ENCODE measurements at regions not wholly inside any gene's neighbourhood (a gene's known extent, or its start where the extent isn't known, plus 50 kb on each side); places are given as distances from the start of the nearest gene placed in this dataset.

DNA sequence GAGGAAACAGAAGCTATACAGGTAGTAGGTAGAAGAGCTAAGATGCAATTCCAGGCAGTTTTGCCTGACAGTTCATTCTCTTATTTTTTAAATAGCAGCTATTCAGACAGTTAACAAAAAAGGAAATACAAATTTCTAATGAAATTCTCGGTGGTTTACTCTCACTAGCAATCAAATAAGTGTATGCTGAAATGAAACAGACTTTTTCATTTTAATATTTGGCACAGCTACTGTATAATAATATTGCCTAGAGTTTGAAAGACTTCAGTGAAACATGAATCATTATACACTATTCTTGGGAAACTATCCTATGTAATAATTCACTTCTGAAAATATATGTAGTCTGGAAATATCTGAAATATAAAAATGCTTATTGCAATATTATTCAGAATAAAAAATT is 463.2 kb upstream of the AGTR1 start:
- TF ChIP-seq, protein P1, sequence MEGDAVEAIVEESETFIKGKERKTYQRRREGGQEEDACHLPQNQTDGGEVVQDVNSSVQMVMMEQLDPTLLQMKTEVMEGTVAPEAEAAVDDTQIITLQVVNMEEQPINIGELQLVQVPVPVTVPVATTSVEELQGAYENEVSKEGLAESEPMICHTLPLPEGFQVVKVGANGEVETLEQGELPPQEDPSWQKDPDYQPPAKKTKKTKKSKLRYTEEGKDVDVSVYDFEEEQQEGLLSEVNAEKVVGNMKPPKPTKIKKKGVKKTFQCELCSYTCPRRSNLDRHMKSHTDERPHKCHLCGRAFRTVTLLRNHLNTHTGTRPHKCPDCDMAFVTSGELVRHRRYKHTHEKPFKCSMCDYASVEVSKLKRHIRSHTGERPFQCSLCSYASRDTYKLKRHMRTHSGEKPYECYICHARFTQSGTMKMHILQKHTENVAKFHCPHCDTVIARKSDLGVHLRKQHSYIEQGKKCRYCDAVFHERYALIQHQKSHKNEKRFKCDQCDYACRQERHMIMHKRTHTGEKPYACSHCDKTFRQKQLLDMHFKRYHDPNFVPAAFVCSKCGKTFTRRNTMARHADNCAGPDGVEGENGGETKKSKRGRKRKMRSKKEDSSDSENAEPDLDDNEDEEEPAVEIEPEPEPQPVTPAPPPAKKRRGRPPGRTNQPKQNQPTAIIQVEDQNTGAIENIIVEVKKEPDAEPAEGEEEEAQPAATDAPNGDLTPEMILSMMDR (conservative IDR thresholded peaks at IDR 0.05; ENCODE audit: low read depth in 2 of 2), result no peak
- TF ChIP-seq JUNB (IDR thresholded peaks at IDR 0.05; ENCODE audit: unreplicated experiment) (no peak), ZNF331 (CRISPR knock-in tag; IDR thresholded peaks at IDR 0.05; ENCODE audit: low read depth) (no peak), EZH2 (IDR thresholded peaks at IDR 0.05; ENCODE audit: low read depth, unreplicated experiment) (no peak), POLR2AphosphoS5 (IDR thresholded peaks at IDR 0.05; ENCODE audit: low read depth) (no peak)
- TF ChIP-seq, protein P2, sequence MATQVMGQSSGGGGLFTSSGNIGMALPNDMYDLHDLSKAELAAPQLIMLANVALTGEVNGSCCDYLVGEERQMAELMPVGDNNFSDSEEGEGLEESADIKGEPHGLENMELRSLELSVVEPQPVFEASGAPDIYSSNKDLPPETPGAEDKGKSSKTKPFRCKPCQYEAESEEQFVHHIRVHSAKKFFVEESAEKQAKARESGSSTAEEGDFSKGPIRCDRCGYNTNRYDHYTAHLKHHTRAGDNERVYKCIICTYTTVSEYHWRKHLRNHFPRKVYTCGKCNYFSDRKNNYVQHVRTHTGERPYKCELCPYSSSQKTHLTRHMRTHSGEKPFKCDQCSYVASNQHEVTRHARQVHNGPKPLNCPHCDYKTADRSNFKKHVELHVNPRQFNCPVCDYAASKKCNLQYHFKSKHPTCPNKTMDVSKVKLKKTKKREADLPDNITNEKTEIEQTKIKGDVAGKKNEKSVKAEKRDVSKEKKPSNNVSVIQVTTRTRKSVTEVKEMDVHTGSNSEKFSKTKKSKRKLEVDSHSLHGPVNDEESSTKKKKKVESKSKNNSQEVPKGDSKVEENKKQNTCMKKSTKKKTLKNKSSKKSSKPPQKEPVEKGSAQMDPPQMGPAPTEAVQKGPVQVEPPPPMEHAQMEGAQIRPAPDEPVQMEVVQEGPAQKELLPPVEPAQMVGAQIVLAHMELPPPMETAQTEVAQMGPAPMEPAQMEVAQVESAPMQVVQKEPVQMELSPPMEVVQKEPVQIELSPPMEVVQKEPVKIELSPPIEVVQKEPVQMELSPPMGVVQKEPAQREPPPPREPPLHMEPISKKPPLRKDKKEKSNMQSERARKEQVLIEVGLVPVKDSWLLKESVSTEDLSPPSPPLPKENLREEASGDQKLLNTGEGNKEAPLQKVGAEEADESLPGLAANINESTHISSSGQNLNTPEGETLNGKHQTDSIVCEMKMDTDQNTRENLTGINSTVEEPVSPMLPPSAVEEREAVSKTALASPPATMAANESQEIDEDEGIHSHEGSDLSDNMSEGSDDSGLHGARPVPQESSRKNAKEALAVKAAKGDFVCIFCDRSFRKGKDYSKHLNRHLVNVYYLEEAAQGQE (IDR thresholded peaks at IDR 0.05; ENCODE audit: unreplicated experiment), result no peak

Data from GM23338 (cell line).